ENCODE measurements at regions not wholly inside any gene's neighbourhood (a gene's known extent, or its start where the extent isn't known, plus 50 kb on each side); places are given as distances from the start of the nearest gene placed in this dataset.

- Histone ChIP-seq H3K36me3 (ENCODE audit: control insufficient read depth in 1 of 2, insufficient read depth in 2 of 2, low read depth in 1 of 2, low read length in 2 of 2) (no peaks in the 10 kb centered on the region), H2AFZ (ENCODE audit: low read depth, low read length) (no peak overlapping the region), H2AK5ac (ENCODE audit: low read length, severe bottlenecking) (no peak overlapping the region), H3K79me1 (replicated peaks; ENCODE audit: low read length, poor library complexity, severe bottlenecking) (no peaks in the 10 kb centered on the region), H3K9me3 (ENCODE audit: control insufficient read depth, low read length) (peaks cover 2% of the 10 kb centered on the region), H2BK12ac (ENCODE audit: low read length in 2 of 2) (no peak overlapping the region), H3K4me1 (ENCODE audit: control insufficient read depth, insufficient read depth, low read depth, low read length) (no peaks in the 10 kb centered on the region), H2BK120ac (ENCODE audit: low read depth, low read length) (no peak overlapping the region), H4K91ac (ENCODE audit: low read length) (no peak overlapping the region), H2BK5ac (ENCODE audit: low read depth, low read length, poor library complexity, severe bottlenecking) (no peak overlapping the region), H3K4me2 (ENCODE audit: low read length, poor library complexity, severe bottlenecking) (no peak overlapping the region), H3K4me3 (ENCODE audit: insufficient read depth in 1 of 2, low read depth in 1 of 2, low read length in 2 of 2) (no peak overlapping the region), H3K4ac (ENCODE audit: low read depth in 1 of 2, low read length in 2 of 2) (no peak overlapping the region), H3K9ac (ENCODE audit: low read length) (no peak overlapping the region), H3K18ac (ENCODE audit: low read depth in 1 of 2, low read length in 2 of 2) (no peak overlapping the region), H2BK15ac (ENCODE audit: low read depth, poor library complexity, severe bottlenecking) (no peak overlapping the region), H4K8ac (ENCODE audit: low read length) (no peak overlapping the region), H3K14ac (ENCODE audit: low read length in 2 of 2) (no peak overlapping the region), H3K27ac (ENCODE audit: low read length, poor library complexity, severe bottlenecking) (no peak overlapping the region), H3K27me3 (ENCODE audit: control insufficient read depth in 1 of 2, insufficient read depth in 1 of 2, low read length in 2 of 2) (no peaks in the 10 kb centered on the region), H3K23ac (ENCODE audit: low read length in 2 of 2) (no peak overlapping the region)
- DNase-seq = no peak
- WGBS = 80% methylated on average over 3 of the region's 3 CpGs
These were observed 214.6 kb downstream of the ATXN7L3B start for GRCh38 chr12:74752215-74752614.

DNA sequence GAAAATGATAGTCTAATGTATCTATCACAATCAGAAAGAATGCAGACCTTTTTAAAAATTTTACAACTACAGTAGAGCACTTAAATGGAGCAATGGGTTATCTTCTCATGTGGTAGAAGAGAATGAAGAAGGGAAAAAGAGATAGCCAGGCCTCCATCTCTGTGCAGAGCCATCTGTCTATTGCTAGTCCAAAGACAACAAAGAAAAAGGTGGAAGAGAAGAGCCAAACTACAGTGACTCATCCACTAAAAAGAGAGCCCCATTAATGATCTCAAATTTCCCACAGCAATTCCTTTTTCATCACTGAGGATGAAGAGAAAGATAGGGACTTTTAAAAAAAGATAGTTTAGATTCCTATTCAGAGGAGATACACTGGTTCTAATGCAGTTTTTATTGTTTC lies 232.9 kb downstream of the ATXN7L3B start:
- no peak overlapping the region for H2BK5ac ChIP-seq (ENCODE audit: low read depth, low read length, poor library complexity, severe bottlenecking)
- no peak overlapping the region for H2BK120ac ChIP-seq (ENCODE audit: low read depth, low read length)
- H4K8ac ChIP-seq (ENCODE audit: low read length) = no peak overlapping the region
- H3K4ac ChIP-seq (ENCODE audit: low read depth in 1 of 2, low read length in 2 of 2) = no peak overlapping the region
- no peaks in the 10 kb centered on the region for H3K4me1 ChIP-seq (ENCODE audit: control insufficient read depth, insufficient read depth, low read depth, low read length)
- H3K27me3 ChIP-seq (ENCODE audit: control insufficient read depth in 1 of 2, insufficient read depth in 1 of 2, low read length in 2 of 2) = no peaks in the 10 kb centered on the region
- H3K9me3 ChIP-seq (ENCODE audit: control insufficient read depth, low read length) = no peaks in the 10 kb centered on the region
- H3K23ac ChIP-seq (ENCODE audit: low read length in 2 of 2) = no peak overlapping the region
- no peak overlapping the region for H2AK5ac ChIP-seq (ENCODE audit: low read length, severe bottlenecking)
- no peak overlapping the region for H3K27ac ChIP-seq (ENCODE audit: low read length, poor library complexity, severe bottlenecking)
- no peak overlapping the region for H3K14ac ChIP-seq (ENCODE audit: low read length in 2 of 2)
- no peaks in the 10 kb centered on the region for H3K36me3 ChIP-seq (ENCODE audit: control insufficient read depth in 1 of 2, insufficient read depth in 2 of 2, low read depth in 1 of 2, low read length in 2 of 2)
- no peak overlapping the region for H2AFZ ChIP-seq (ENCODE audit: low read depth, low read length)
- H3K4me2 ChIP-seq (ENCODE audit: low read length, poor library complexity, severe bottlenecking) = no peak overlapping the region
- no peak overlapping the region for H2BK12ac ChIP-seq (ENCODE audit: low read length in 2 of 2)
- no peaks in the 10 kb centered on the region for H3K79me1 ChIP-seq (replicated peaks; ENCODE audit: low read length, poor library complexity, severe bottlenecking)
- no peak overlapping the region for H3K4me3 ChIP-seq (ENCODE audit: insufficient read depth in 1 of 2, low read depth in 1 of 2, low read length in 2 of 2)
- H3K18ac ChIP-seq (ENCODE audit: low read depth in 1 of 2, low read length in 2 of 2) = no peak overlapping the region
- DNase-seq = no peak
- H4K91ac ChIP-seq (ENCODE audit: low read length) = no peak overlapping the region
- H2BK15ac ChIP-seq (ENCODE audit: low read depth, poor library complexity, severe bottlenecking) = no peak overlapping the region
- H3K9ac ChIP-seq (ENCODE audit: low read length) = no peak overlapping the region

DNA sequence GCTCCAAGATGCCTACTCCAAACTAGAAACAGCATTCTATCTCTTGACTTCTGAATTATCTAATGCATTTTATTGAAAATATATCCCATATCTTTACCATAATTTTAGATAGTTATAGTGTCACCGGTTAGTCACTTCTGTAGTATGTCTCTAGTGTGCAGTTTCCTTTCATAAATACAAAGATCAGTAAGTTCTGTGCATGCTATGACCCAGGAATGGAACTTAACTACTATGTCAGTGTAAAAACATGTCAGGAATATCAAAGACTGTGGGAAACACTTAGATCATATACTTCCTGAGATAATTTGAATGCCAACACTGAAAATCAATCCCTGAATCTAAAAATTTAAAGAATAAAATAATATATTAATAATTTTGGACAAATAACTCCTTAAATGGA lies 237.6 kb downstream of the ATXN7L3B start:
- Histone ChIP-seq H3K27me3 (ENCODE audit: control insufficient read depth in 1 of 2, insufficient read depth in 1 of 2, low read length in 2 of 2) (no peaks in the 10 kb centered on the region), H3K4me2 (ENCODE audit: low read length, poor library complexity, severe bottlenecking) (no peak overlapping the region), H3K4me1 (ENCODE audit: control insufficient read depth, insufficient read depth, low read depth, low read length) (peaks cover 2% of the 10 kb centered on the region), H2AFZ (ENCODE audit: low read depth, low read length) (no peak overlapping the region), H2BK12ac (ENCODE audit: low read length in 2 of 2) (no peak overlapping the region), H3K9ac (ENCODE audit: low read length) (no peak overlapping the region), H3K9me3 (ENCODE audit: control insufficient read depth, low read length) (no peaks in the 10 kb centered on the region), H4K91ac (ENCODE audit: low read length) (no peak overlapping the region), H3K36me3 (ENCODE audit: control insufficient read depth in 1 of 2, insufficient read depth in 2 of 2, low read depth in 1 of 2, low read length in 2 of 2) (no peaks in the 10 kb centered on the region), H4K8ac (ENCODE audit: low read length) (no peak overlapping the region), H3K23ac (ENCODE audit: low read length in 2 of 2) (no peak overlapping the region), H3K14ac (ENCODE audit: low read length in 2 of 2) (no peak overlapping the region), H3K4ac (ENCODE audit: low read depth in 1 of 2, low read length in 2 of 2) (no peak overlapping the region), H3K27ac (ENCODE audit: low read length, poor library complexity, severe bottlenecking) (no peak overlapping the region), H2AK5ac (ENCODE audit: low read length, severe bottlenecking) (no peak overlapping the region), H3K18ac (ENCODE audit: low read depth in 1 of 2, low read length in 2 of 2) (no peak overlapping the region), H2BK5ac (ENCODE audit: low read depth, low read length, poor library complexity, severe bottlenecking) (no peak overlapping the region), H2BK15ac (ENCODE audit: low read depth, poor library complexity, severe bottlenecking) (no peak overlapping the region), H3K79me1 (replicated peaks; ENCODE audit: low read length, poor library complexity, severe bottlenecking) (no peaks in the 10 kb centered on the region), H3K4me3 (ENCODE audit: insufficient read depth in 1 of 2, low read depth in 1 of 2, low read length in 2 of 2) (no peak overlapping the region), H2BK120ac (ENCODE audit: low read depth, low read length) (no peak overlapping the region)
- DNase-seq = no peak
- WGBS = no CpG with 5 or more reads among the region's 1 CpG

GRCh38 chr12:74776378-74776777 lies 238.7 kb downstream of the ATXN7L3B start:
- WGBS = 67% methylated on average over 1 of the region's 7 CpGs
- Histone ChIP-seq H3K14ac (ENCODE audit: low read length in 2 of 2) (no peak overlapping the region), H3K27me3 (ENCODE audit: control insufficient read depth in 1 of 2, insufficient read depth in 1 of 2, low read length in 2 of 2) (no peaks in the 10 kb centered on the region), H3K23ac (ENCODE audit: low read length in 2 of 2) (no peak overlapping the region), H3K18ac (ENCODE audit: low read depth in 1 of 2, low read length in 2 of 2) (no peak overlapping the region), H3K9me3 (ENCODE audit: control insufficient read depth, low read length) (no peaks in the 10 kb centered on the region), H3K36me3 (ENCODE audit: control insufficient read depth in 1 of 2, insufficient read depth in 2 of 2, low read depth in 1 of 2, low read length in 2 of 2) (no peaks in the 10 kb centered on the region), H4K8ac (ENCODE audit: low read length) (no peak overlapping the region), H2BK5ac (ENCODE audit: low read depth, low read length, poor library complexity, severe bottlenecking) (no peak overlapping the region), H2BK12ac (ENCODE audit: low read length in 2 of 2) (no peak overlapping the region), H2BK120ac (ENCODE audit: low read depth, low read length) (no peak overlapping the region), H3K4me3 (ENCODE audit: insufficient read depth in 1 of 2, low read depth in 1 of 2, low read length in 2 of 2) (no peak overlapping the region), H3K79me1 (replicated peaks; ENCODE audit: low read length, poor library complexity, severe bottlenecking) (no peaks in the 10 kb centered on the region), H4K91ac (ENCODE audit: low read length) (no peak overlapping the region), H3K4ac (ENCODE audit: low read depth in 1 of 2, low read length in 2 of 2) (no peak overlapping the region), H2BK15ac (ENCODE audit: low read depth, poor library complexity, severe bottlenecking) (no peak overlapping the region), H3K9ac (ENCODE audit: low read length) (no peak overlapping the region), H3K4me1 (ENCODE audit: control insufficient read depth, insufficient read depth, low read depth, low read length) (peaks cover 4% of the 10 kb centered on the region), H3K4me2 (ENCODE audit: low read length, poor library complexity, severe bottlenecking) (no peak overlapping the region), H2AFZ (ENCODE audit: low read depth, low read length) (no peak overlapping the region), H3K27ac (ENCODE audit: low read length, poor library complexity, severe bottlenecking) (no peak overlapping the region), H2AK5ac (ENCODE audit: low read length, severe bottlenecking) (no peak overlapping the region)
- no peak for DNase-seq
